GM12865 (cell line): ENCODE measurements at regions not wholly inside any gene's neighbourhood (a gene's known extent, or its start where the extent isn't known, plus 50 kb on each side); places are given as distances from the start of the nearest gene placed in this dataset.

Source experiments
- DNase-seq: peaks from one replicate; pipeline ENCODE4 v3.0.0; 2010; ENCODE audit warnings: low read depth
- H3K4me3 ChIP-seq: 2 replicates; pipeline ENCODE4 v1.5.1; 2011; ENCODE audit warnings: mild to moderate bottlenecking, low read depth, low read length, control low read depth
- TF ChIP-seq, protein P1 (sequence below): IDR thresholded peaks from 2 replicates; pipeline ENCODE4 v1.5.1; 2011; ENCODE audit warnings: low read length, control low read depth, low read depth, inconsistent platforms; ENCODE audit not compliant: insufficient read depth; ENCODE audit errors: missing control alignments

DNA sequence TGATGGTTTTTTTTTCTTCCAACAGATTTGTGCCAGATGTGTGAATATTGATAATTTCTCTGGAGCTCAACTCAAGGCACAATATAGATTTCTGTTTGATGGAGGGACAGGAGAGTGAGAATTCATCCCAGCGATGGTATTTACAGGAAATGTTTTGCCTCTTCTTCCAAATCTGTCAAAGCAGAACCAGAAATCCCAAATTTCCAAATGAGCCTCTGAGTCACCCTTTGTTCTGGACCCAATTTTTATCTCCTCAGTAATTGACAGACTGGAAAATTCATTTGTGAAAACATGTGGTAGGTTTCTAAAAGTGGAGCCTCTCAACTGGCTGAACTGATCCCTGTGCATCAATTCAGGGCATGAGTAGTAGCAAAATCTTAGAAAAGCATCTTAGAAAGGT lies 223.2 kb upstream of the TSHZ2 start:
- DNase-seq = no peak
- TF ChIP-seq, protein P1, sequence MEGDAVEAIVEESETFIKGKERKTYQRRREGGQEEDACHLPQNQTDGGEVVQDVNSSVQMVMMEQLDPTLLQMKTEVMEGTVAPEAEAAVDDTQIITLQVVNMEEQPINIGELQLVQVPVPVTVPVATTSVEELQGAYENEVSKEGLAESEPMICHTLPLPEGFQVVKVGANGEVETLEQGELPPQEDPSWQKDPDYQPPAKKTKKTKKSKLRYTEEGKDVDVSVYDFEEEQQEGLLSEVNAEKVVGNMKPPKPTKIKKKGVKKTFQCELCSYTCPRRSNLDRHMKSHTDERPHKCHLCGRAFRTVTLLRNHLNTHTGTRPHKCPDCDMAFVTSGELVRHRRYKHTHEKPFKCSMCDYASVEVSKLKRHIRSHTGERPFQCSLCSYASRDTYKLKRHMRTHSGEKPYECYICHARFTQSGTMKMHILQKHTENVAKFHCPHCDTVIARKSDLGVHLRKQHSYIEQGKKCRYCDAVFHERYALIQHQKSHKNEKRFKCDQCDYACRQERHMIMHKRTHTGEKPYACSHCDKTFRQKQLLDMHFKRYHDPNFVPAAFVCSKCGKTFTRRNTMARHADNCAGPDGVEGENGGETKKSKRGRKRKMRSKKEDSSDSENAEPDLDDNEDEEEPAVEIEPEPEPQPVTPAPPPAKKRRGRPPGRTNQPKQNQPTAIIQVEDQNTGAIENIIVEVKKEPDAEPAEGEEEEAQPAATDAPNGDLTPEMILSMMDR = no peak
- H3K4me3 ChIP-seq = no peak overlapping the region

DNA sequence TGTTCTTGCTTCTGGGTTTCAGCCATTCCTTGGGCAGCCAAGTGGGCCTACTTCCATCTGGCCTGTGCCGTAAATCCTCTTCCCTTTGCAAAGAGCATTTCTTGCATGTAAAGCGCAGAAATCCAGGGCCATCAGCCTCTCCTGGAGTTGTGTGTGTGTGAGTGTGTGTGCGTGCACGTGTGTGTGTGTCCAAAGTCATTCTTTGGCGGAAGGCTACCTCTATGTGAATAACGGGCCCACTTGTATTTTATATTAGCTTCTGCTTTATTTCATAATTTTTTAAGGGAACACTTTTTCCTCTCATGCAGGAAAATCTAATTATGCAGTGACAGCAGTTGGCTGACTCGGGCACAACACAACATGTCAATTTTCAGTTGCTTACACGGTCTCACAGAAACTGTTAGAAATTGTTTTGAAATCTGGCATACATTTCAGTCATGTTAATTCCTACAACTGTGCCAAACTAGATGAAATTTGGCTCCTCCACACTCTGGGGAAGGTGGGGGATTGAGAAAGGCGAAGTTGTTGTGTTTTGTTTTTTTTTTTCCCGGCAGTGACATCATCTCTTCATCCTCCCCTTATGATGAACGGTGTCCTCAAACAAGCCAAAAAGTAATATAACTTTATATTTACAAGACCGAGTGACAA lies 223.7 kb upstream of the TSHZ2 start:
- TF ChIP-seq, protein P1 = no peak
- H3K4me3 ChIP-seq = no peak overlapping the region
- DNase-seq = no peak

DNA sequence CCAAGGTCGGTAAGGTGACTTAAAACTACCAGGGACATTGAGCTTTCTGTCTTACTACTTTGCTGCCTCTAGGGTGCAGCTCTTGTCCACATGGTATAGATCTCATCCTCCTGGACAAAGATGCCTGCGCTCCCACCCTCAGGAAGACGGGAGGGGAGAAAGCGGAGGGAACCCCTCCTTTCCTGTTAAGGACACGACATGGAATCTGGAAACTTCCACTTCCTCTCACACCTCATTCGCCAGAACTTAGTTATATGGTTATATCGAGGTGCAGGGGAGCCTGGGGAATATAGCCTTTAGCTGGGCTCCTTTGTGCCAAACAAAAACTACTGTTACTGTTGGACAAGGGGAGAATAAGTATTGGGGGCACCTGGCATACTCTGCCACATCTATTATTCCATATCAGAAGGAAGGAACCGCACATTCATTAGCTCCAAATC lies 224.3 kb upstream of the TSHZ2 start:
- TF ChIP-seq, protein P1 = peak; percentile 16
- peak; percentile 1 for DNase-seq
- H3K4me3 ChIP-seq = no peak overlapping the region

DNA sequence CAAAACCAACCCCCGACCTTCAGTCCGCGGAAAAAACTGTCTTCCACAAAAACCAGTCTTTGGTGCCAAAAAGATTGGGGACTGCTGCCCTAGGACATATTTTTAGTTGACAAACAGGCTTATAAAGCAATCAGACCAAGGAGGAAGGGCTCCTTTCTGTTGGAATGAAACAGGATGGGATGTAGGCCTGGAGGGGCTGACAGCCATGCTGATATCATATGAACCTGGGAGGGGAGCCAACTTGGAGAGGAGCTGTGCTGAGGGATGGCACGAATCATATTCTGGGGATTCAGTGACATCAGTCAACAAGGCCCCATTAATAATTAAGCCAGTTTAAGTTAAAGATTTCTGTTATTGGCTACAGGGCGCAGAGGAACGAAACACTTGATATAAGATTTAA lies 225.4 kb upstream of the TSHZ2 start:
- DNase-seq = no peak
- no peak overlapping the region for H3K4me3 ChIP-seq
- TF ChIP-seq, protein P1 = no peak

DNA sequence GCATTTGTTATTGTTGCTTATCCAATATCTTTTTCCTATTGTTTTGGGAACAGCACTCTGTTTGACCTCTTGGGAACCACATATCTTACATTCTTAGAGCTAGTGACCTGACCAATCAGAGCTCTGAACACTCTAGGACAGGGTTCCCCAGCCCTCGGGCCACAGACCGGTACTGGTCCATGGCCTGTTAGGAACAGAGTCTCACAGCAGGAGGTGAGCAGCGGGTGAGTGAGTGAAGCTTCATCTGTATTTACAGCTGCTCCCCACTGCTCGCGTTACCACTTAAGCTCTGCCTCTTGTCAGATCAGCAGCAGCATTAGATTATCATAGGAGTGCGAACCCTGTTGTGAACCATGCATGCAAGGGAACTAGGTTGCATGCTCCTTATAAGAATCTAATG lies 226.0 kb upstream of the TSHZ2 start:
- H3K4me3 ChIP-seq = no peak overlapping the region
- no peak for DNase-seq
- TF ChIP-seq, protein P1 = no peak

DNA sequence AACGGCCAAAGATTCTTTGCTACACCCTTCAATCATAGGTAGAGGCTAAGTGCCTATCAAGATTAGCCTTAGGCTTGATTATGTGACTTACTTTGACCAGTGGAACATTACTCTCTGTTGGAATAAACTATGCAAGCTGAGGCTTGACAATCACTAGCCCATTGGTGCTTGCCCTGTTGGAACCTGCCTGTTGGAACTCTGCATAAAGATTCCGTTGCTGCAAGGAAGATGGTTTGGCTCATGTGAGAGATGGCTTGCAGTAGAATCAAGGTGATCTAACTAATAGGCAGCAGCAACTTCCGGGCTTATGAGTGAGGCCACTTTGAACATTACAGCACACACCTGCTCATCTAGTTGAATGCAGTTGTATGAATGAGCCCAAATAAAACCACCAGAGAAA lies 227.7 kb upstream of the TSHZ2 start:
- DNase-seq = no peak
- H3K4me3 ChIP-seq = no peak overlapping the region
- TF ChIP-seq, protein P1 = no peak

DNA sequence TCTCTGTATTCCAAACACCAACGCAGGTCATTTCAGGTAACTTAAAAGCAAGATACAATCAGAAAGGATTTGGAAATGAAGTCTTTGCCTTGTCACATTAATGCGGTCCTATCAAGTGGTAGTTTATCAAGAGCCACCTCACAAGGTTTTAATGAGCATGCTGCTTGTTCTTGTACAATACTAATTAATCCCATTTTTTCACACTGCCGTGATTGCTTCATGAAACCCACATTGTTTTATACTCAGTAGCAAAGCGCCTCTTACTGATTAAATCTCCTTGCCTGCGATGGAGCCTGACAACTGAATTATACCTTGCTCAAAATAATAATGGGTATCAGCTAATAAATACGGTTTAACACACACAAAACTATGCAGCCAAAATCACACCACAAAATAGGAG lies 234.1 kb upstream of the TSHZ2 start:
- TF ChIP-seq, protein P1 = no peak
- no peak overlapping the region for H3K4me3 ChIP-seq
- no peak for DNase-seq
